GM19395 (cell line): ENCODE measurements at regions not wholly inside any gene's neighbourhood (a gene's known extent, or its start where the extent isn't known, plus 50 kb on each side); places are given as distances from the start of the nearest gene placed in this dataset.

ENCODE experiments used
- ATAC-seq: cut with Tn5 transposase; IDR thresholded peaks from one replicate; pipeline ENCODE4 v1.9.1; 2021; ENCODE audit warnings: mild to moderate bottlenecking, moderate library complexity; ENCODE audit not compliant: unreplicated experiment

DNA sequence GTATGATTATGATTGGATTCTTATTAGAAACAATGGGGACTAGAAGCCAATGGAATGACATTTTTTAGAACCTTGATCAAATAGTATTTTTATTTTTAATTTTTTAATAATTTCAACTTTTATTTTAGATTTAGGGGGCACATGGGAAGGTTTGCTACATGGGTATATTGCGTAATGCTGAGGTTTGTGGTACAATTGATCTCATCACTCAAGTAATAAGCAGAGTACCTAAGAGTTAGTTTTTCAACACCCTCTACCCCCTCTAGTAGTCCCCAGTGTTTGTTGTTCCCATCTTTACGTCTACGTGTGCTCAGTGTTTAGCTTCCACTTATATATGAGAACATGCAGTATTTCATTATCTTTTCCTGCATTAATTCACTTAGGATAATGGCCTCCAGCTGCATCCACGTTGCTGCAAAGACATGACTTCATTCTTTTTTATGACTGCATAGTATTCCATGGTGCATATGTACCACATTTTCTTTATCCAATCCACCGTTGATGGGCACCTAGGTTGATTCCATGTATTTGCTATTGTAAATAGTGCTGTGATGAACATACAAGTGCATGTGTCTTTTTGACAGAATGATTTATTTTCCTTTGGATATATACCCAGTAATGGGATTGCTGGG lies 281.1 kb upstream of the MAN1A1 start:
- ATAC-seq: no peak

GRCh38 chr6:119628691-119629594 lies 279.4 kb upstream of the MAN1A1 start:
- no peak for ATAC-seq

- ATAC-seq: no peak
These were observed 278.5 kb upstream of the MAN1A1 start for GRCh38 chr6:119627908-119628669.

GRCh38 chr6:119626884-119627619 lies 277.5 kb upstream of the MAN1A1 start:
- ATAC-seq: no peak

- ATAC-seq: no peak
These were observed 271.4 kb upstream of the MAN1A1 start for GRCh38 chr6:119620846-119621555.

GRCh38 chr6:119614138-119614537 lies 264.6 kb upstream of the MAN1A1 start:
- no peak for ATAC-seq

DNA sequence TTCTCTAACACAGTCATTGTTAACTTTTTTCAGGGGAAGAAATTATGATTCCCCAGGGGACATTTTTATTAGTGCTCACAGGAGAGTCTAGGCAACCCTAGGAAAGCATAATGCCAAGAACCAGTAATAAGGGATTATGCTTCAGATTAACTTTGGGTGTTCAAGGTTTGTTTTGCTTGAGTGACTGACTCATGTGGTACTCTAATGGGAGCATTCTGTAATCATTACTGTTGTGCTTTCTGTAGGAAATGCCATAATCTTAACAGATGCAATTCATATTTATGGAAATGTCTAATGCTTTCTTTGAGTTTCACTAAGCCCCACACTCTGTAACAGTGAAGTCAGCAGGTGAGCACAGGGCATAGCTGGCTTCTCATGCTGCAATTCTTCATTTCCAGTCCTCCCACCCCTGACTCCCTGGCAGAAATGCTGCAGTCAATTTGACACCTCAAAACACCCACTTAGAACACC lies 263.4 kb upstream of the MAN1A1 start:
- no peak for ATAC-seq

DNA sequence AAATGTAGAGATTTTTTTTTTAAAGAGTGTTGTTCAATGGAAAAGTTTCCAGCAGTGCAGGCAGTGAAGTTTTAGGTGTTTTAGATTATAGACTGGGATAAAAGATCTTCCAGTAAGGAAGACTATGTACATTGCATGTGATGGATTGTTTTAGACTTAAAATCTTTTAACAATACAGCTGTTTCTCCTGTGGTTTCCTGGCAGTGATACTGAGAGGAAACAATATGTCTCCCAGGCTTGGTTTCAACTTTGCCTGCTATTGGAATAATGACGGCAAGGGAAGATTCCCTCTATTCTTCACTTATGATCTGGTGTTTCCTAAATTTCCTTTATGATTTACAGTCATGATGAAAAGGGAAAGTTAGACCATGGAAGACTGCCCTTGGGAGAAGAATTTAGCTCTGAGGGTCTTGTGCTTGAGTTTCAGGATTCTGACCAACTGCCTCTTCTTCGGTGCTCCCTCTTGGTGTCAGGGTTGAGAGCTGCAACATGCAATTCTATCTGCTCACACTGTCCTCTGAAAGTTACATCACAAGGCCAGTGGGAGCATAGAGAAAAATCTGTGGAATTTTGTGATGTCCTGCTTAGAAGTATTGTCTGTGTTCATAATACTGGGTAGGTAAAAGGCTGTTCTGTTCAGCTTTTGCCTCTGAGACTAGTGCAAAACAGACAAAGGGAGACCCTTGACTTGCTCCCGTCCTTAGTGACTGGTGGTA lies 262.8 kb upstream of the MAN1A1 start:
- no peak for ATAC-seq

GRCh38 chr6:119610754-119611153 lies 261.2 kb upstream of the MAN1A1 start:
- ATAC-seq: no peak

DNA sequence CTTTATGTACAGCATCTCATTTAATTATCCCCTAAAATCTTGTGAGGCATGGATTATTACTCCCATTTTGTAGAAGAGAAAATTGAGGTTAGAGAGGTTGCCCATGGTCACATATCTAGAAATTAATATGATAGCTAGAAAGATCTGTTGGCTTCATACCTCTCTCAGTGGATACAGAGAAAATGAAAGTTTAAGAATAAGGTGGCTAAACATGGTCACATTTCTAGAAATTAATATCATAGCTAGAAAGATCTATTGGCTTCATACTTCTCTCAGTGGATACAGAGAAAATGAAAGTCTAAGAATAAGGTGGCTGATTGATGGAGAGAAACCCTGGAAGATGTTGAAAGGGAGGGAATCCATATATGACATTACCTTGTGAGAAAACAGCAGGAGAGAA lies 260.7 kb upstream of the MAN1A1 start:
- ATAC-seq: peak; percentile 33

- peak; percentile 61 for ATAC-seq
These were observed 260.3 kb upstream of the MAN1A1 start for GRCh38 chr6:119609865-119610264.

DNA sequence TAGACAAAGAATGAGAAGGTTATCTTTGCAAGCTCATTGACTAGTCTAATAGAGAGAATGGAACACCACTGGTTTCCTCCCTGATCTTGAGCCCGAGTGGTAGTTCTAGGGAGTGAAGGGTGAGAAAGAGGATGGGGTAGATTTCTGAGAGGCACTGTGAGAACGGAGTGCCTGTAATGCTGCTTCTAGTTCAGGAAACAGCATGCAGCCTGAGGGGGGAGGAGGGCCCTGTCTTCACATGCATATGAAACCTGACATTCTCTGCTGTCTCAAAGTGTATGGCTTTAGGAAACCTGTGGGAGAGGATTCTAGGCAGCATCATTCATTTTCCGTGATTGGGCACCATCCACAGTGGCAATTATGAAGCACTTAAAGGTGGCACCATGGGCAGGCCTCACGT lies 259.4 kb upstream of the MAN1A1 start:
- no peak for ATAC-seq

GRCh38 chr6:119604124-119604523 lies 254.6 kb upstream of the MAN1A1 start:
- ATAC-seq: no peak

DNA sequence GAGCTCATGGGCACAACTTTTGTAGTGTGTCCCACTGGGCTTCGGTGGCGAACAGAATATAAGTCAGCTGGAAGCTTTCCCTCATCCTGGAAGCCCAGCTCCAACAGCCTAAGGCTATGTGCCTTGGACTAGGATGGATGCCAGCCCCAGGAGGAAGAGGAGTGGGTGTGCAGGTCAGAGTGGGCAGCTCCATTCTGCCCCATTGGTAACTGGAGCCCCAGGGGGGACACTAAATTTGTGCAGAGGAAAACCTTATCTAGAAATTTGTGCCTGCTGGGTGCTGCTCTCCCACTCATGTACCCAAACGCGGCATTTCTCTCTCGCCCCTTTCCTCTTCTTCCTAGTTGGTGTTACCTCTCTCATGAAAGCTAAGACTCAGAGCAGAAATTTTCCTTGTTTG lies 253.9 kb upstream of the MAN1A1 start:
- ATAC-seq: no peak

- no peak for ATAC-seq
These were observed 252.9 kb upstream of the MAN1A1 start for GRCh38 chr6:119602215-119603178.

- no peak for ATAC-seq
These were observed 249.3 kb upstream of the MAN1A1 start for GRCh38 chr6:119598883-119599282.

DNA sequence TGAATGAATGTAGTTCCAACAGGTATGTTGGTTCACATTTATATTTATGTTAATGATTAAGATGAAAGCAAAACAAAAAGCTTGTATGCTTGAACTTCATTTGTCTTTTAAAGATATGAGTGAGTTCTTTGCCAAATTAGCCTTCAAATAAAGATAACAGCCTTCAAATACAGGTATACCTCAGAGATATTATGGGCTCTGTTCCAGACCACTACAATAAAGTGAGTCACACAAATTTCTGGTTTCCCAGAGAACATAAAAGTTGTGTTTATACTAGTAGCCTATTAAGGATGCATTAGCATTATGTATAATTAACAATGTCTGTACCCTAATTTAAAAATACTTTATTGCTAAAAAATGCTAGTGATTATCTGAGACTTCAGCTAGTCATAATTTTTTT lies 245.3 kb upstream of the MAN1A1 start:
- no peak for ATAC-seq

- no peak for ATAC-seq
These were observed 241.7 kb upstream of the MAN1A1 start for GRCh38 chr6:119591235-119591634.
